ENCODE measurements at regions not wholly inside any gene's neighbourhood (a gene's known extent, or its start where the extent isn't known, plus 50 kb on each side); places are given as distances from the start of the nearest gene placed in this dataset.
"Not testable (repeated sequence)": the region's sequence is repeated elsewhere in the genome, so short reads cannot be mapped to it uniquely, and the experiment has no call there.

- Histone ChIP-seq H3K4me1 (ENCODE audit: control insufficient read depth in 2 of 2, insufficient read depth in 2 of 2, low read length in 2 of 2) (no peaks in the 10 kb centered on the region), H3K9ac (ENCODE audit: low read depth in 1 of 2, low read length in 2 of 2) (no peak overlapping the region), H3K9me3 (ENCODE audit: control insufficient read depth in 2 of 2, low read length in 2 of 2) (no peaks in the 10 kb centered on the region)
These were observed 672.1 kb upstream of the CHD1 start for GRCh38 chr5:99600952-99601351.

GRCh38 chr5:99590806-99591205, 662.0 kb upstream of the CHD1 start:
- Histone ChIP-seq H3K36me3 (ENCODE audit: control insufficient read depth in 2 of 2, insufficient read depth in 2 of 2, low read length in 2 of 2) (no peaks in the 10 kb centered on the region), H3K9me3 (ENCODE audit: control insufficient read depth in 2 of 2, low read length in 2 of 2) (no peaks in the 10 kb centered on the region), H3K27ac (ENCODE audit: low read depth in 2 of 2, low read length in 2 of 2) (no peak overlapping the region), H3K9ac (ENCODE audit: low read depth in 1 of 2, low read length in 2 of 2) (no peak overlapping the region), H3K4me3 (ENCODE audit: low read length in 2 of 2) (no peak overlapping the region), H3K27me3 (ENCODE audit: control insufficient read depth in 2 of 2, insufficient read depth in 2 of 2, low read length in 2 of 2) (no peaks in the 10 kb centered on the region), H3K4me1 (ENCODE audit: control insufficient read depth in 2 of 2, insufficient read depth in 2 of 2, low read length in 2 of 2) (no peaks in the 10 kb centered on the region)

More at GRCh38 chr5:99600952-99601351, 672.1 kb upstream of the CHD1 start:
- Histone ChIP-seq H3K36me3 (ENCODE audit: control insufficient read depth in 2 of 2, insufficient read depth in 2 of 2, low read length in 2 of 2) (no peaks in the 10 kb centered on the region), H3K4me3 (ENCODE audit: low read length in 2 of 2) (no peak overlapping the region), H3K27me3 (ENCODE audit: control insufficient read depth in 2 of 2, insufficient read depth in 2 of 2, low read length in 2 of 2) (no peaks in the 10 kb centered on the region), H3K27ac (ENCODE audit: low read depth in 2 of 2, low read length in 2 of 2) (no peak overlapping the region)

GRCh38 chr5:99589424-99589823, 660.6 kb upstream of the CHD1 start:
- Histone ChIP-seq H3K4me3 (ENCODE audit: low read length in 2 of 2) (no peak overlapping the region), H3K9ac (ENCODE audit: low read depth in 1 of 2, low read length in 2 of 2) (no peak overlapping the region), H3K4me1 (ENCODE audit: control insufficient read depth in 2 of 2, insufficient read depth in 2 of 2, low read length in 2 of 2) (no peaks in the 10 kb centered on the region), H3K9me3 (ENCODE audit: control insufficient read depth in 2 of 2, low read length in 2 of 2) (no peaks in the 10 kb centered on the region), H3K27ac (ENCODE audit: low read depth in 2 of 2, low read length in 2 of 2) (no peak overlapping the region), H3K27me3 (ENCODE audit: control insufficient read depth in 2 of 2, insufficient read depth in 2 of 2, low read length in 2 of 2) (no peaks in the 10 kb centered on the region), H3K36me3 (ENCODE audit: control insufficient read depth in 2 of 2, insufficient read depth in 2 of 2, low read length in 2 of 2) (no peaks in the 10 kb centered on the region)

GRCh38 chr5:99587983-99588382, 659.2 kb upstream of the CHD1 start:
- Histone ChIP-seq H3K9me3 (ENCODE audit: control insufficient read depth in 2 of 2, low read length in 2 of 2) (no peaks in the 10 kb centered on the region), H3K4me3 (ENCODE audit: low read length in 2 of 2) (no peak overlapping the region), H3K27ac (ENCODE audit: low read depth in 2 of 2, low read length in 2 of 2) (no peak overlapping the region), H3K27me3 (ENCODE audit: control insufficient read depth in 2 of 2, insufficient read depth in 2 of 2, low read length in 2 of 2) (no peaks in the 10 kb centered on the region), H3K9ac (ENCODE audit: low read depth in 1 of 2, low read length in 2 of 2) (no peak overlapping the region), H3K36me3 (ENCODE audit: control insufficient read depth in 2 of 2, insufficient read depth in 2 of 2, low read length in 2 of 2) (no peaks in the 10 kb centered on the region), H3K4me1 (ENCODE audit: control insufficient read depth in 2 of 2, insufficient read depth in 2 of 2, low read length in 2 of 2) (no peaks in the 10 kb centered on the region)

GRCh38 chr5:99586878-99587277, 658.1 kb upstream of the CHD1 start:
- Histone ChIP-seq H3K4me1 (ENCODE audit: control insufficient read depth in 2 of 2, insufficient read depth in 2 of 2, low read length in 2 of 2) (no peaks in the 10 kb centered on the region), H3K27ac (ENCODE audit: low read depth in 2 of 2, low read length in 2 of 2) (no peak overlapping the region), H3K9ac (ENCODE audit: low read depth in 1 of 2, low read length in 2 of 2) (no peak overlapping the region), H3K36me3 (ENCODE audit: control insufficient read depth in 2 of 2, insufficient read depth in 2 of 2, low read length in 2 of 2) (no peaks in the 10 kb centered on the region), H3K4me3 (ENCODE audit: low read length in 2 of 2) (no peak overlapping the region), H3K9me3 (ENCODE audit: control insufficient read depth in 2 of 2, low read length in 2 of 2) (no peaks in the 10 kb centered on the region), H3K27me3 (ENCODE audit: control insufficient read depth in 2 of 2, insufficient read depth in 2 of 2, low read length in 2 of 2) (no peaks in the 10 kb centered on the region)

DNA sequence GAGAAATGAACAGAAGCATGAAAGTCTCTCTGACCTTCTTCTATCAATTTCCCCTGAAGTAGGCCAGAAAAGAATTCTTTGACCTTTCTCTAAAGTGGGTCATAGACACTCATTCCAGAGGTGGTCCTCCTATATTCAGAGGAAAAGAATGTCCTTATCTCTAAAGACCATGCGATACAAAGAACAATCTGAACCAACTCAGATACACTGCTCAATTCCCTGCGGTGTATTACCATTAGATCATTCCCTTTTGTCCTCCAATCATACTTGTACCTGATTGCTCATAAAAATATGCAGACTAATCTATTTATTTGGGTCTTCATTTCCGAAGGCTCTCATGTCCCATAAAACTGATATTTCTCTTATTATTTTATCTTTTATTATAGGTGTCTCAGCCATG, 652.4 kb upstream of the CHD1 start:
- H3K36me3 ChIP-seq (ENCODE audit: control insufficient read depth in 2 of 2, insufficient read depth in 2 of 2, low read length in 2 of 2); H3K9ac ChIP-seq (ENCODE audit: low read depth in 1 of 2, low read length in 2 of 2); H3K27ac ChIP-seq (ENCODE audit: low read depth in 2 of 2, low read length in 2 of 2); H3K9me3 ChIP-seq (ENCODE audit: control insufficient read depth in 2 of 2, low read length in 2 of 2); H3K4me1 ChIP-seq (ENCODE audit: control insufficient read depth in 2 of 2, insufficient read depth in 2 of 2, low read length in 2 of 2); H3K4me3 ChIP-seq (ENCODE audit: low read length in 2 of 2); H3K27me3 ChIP-seq (ENCODE audit: control insufficient read depth in 2 of 2, insufficient read depth in 2 of 2, low read length in 2 of 2): not testable (repeated sequence)

- H3K4me1 ChIP-seq (ENCODE audit: control insufficient read depth in 2 of 2, insufficient read depth in 2 of 2, low read length in 2 of 2); H3K9ac ChIP-seq (ENCODE audit: low read depth in 1 of 2, low read length in 2 of 2); H3K4me3 ChIP-seq (ENCODE audit: low read length in 2 of 2); H3K36me3 ChIP-seq (ENCODE audit: control insufficient read depth in 2 of 2, insufficient read depth in 2 of 2, low read length in 2 of 2); H3K9me3 ChIP-seq (ENCODE audit: control insufficient read depth in 2 of 2, low read length in 2 of 2); H3K27me3 ChIP-seq (ENCODE audit: control insufficient read depth in 2 of 2, insufficient read depth in 2 of 2, low read length in 2 of 2); H3K27ac ChIP-seq (ENCODE audit: low read depth in 2 of 2, low read length in 2 of 2): not testable (repeated sequence)
These were observed 634.3 kb upstream of the CHD1 start for GRCh38 chr5:99562937-99563627.

DNA sequence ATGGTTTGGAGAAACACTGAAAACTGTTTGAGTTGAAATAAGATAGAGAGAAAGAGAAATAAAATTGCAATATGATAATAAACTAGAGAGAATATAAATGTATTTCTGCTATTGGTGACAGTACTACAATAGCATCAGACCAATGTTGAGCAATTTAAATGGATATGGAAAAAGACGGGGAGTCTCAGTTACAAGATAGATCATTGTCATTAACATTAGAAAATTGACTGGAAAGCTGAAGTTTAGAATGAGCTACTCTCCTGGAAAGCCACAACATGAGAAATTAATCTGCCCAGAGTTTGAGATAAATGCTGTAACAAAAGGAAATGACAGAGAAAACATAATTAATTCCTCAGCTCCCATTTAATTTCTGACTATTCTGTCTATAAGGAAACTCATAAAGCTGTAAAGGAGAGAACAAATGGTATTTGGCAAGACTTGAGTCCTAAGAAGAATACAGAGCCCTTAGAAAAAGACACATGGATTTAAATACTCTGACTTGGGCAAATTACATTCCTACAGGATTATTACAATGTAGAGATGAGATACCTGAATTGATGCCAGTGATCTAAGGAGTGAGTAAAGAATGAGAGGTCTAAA, 624.5 kb upstream of the CHD1 start:
- Histone ChIP-seq H3K4me1 (ENCODE audit: control insufficient read depth in 2 of 2, insufficient read depth in 2 of 2, low read length in 2 of 2) (no peaks in the 10 kb centered on the region), H3K27ac (ENCODE audit: low read depth in 2 of 2, low read length in 2 of 2) (no peak overlapping the region), H3K4me3 (ENCODE audit: low read length in 2 of 2) (no peak overlapping the region), H3K36me3 (ENCODE audit: control insufficient read depth in 2 of 2, insufficient read depth in 2 of 2, low read length in 2 of 2) (no peaks in the 10 kb centered on the region), H3K9me3 (ENCODE audit: control insufficient read depth in 2 of 2, low read length in 2 of 2) (no peaks in the 10 kb centered on the region), H3K9ac (ENCODE audit: low read depth in 1 of 2, low read length in 2 of 2) (no peak overlapping the region), H3K27me3 (ENCODE audit: control insufficient read depth in 2 of 2, insufficient read depth in 2 of 2, low read length in 2 of 2) (no peaks in the 10 kb centered on the region)

DNA sequence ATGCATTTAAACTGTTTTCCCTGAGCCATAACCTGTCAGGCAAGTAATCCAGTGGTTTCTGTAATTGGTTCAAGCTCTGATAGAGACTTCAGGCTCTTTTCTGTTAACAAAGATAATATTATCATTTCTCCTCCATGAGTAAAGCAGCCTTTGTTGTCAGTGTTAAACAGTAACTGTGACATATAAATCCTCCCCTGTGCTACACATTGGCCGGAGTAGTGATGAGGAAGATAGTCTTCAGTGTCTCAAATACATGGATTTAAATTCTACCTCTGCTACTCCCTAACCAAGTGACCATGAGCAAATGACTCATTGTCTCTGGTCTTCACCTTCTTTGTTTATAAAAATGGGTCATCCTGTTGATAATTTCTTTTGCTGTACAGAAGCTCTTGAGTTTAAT, 615.5 kb upstream of the CHD1 start:
- H3K9me3 ChIP-seq (ENCODE audit: control insufficient read depth in 2 of 2, low read length in 2 of 2): no peaks in the 10 kb centered on the region
- H3K27me3 ChIP-seq (ENCODE audit: control insufficient read depth in 2 of 2, insufficient read depth in 2 of 2, low read length in 2 of 2): no peaks in the 10 kb centered on the region
- H3K27ac ChIP-seq (ENCODE audit: low read depth in 2 of 2, low read length in 2 of 2): no peak overlapping the region
- no peaks in the 10 kb centered on the region for H3K36me3 ChIP-seq (ENCODE audit: control insufficient read depth in 2 of 2, insufficient read depth in 2 of 2, low read length in 2 of 2)
- H3K4me1 ChIP-seq (ENCODE audit: control insufficient read depth in 2 of 2, insufficient read depth in 2 of 2, low read length in 2 of 2): no peaks in the 10 kb centered on the region
- no peak overlapping the region for H3K4me3 ChIP-seq (ENCODE audit: low read length in 2 of 2)
- no peak overlapping the region for H3K9ac ChIP-seq (ENCODE audit: low read depth in 1 of 2, low read length in 2 of 2)

- H3K9ac ChIP-seq (ENCODE audit: low read depth in 1 of 2, low read length in 2 of 2): no peak overlapping the region
- H3K9me3 ChIP-seq (ENCODE audit: control insufficient read depth in 2 of 2, low read length in 2 of 2): no peaks in the 10 kb centered on the region
- H3K4me3 ChIP-seq (ENCODE audit: low read length in 2 of 2): no peak overlapping the region
- no peak overlapping the region for H3K27ac ChIP-seq (ENCODE audit: low read depth in 2 of 2, low read length in 2 of 2)
- no peaks in the 10 kb centered on the region for H3K4me1 ChIP-seq (ENCODE audit: control insufficient read depth in 2 of 2, insufficient read depth in 2 of 2, low read length in 2 of 2)
- H3K36me3 ChIP-seq (ENCODE audit: control insufficient read depth in 2 of 2, insufficient read depth in 2 of 2, low read length in 2 of 2): no peaks in the 10 kb centered on the region
- H3K27me3 ChIP-seq (ENCODE audit: control insufficient read depth in 2 of 2, insufficient read depth in 2 of 2, low read length in 2 of 2): no peaks in the 10 kb centered on the region
These were observed 615.0 kb upstream of the CHD1 start for GRCh38 chr5:99543841-99544240.

Data from mucosa of rectum (tissue), 2 donors.